Loucy (cell line): ENCODE measurements at regions not wholly inside any gene's neighbourhood (a gene's known extent, or its start where the extent isn't known, plus 50 kb on each side); places are given as distances from the start of the nearest gene placed in this dataset.

Experiments used
- H2AFZ ChIP-seq: fragments of 200-600 bp; sonication (generic); 2 replicates; pipeline ENCODE4 v1.6.0; 2016; ENCODE audit warnings: antibody characterized with exemption, mild to moderate bottlenecking, low read length, moderate library complexity
- H3F3A ChIP-seq: fragments of 200-600 bp; 2 replicates; pipeline ENCODE4 v1.6.0; 2016; ENCODE audit warnings: antibody characterized with exemption, low read depth, mild to moderate bottlenecking
- H3K27me3 ChIP-seq: fragments of 200-600 bp; sonication (generic); 2 replicates; pipeline ENCODE4 v1.6.1; 2014; ENCODE audit warnings: low read length, mild to moderate bottlenecking; ENCODE audit not compliant: insufficient read depth, poor library complexity, severe bottlenecking
- H3K36me3 ChIP-seq: fragments of 200-600 bp; sonication (generic); 2 replicates; pipeline ENCODE4 v1.6.1; 2016; ENCODE audit warnings: low read length; ENCODE audit not compliant: insufficient read depth
- H3K4me1 ChIP-seq: fragments of 200-600 bp; sonication (generic); 2 replicates; pipeline ENCODE4 v1.5.1; 2014; ENCODE audit warnings: low read length, mild to moderate bottlenecking; ENCODE audit not compliant: insufficient read depth, poor library complexity, severe bottlenecking
- H3K4me2 ChIP-seq: fragments of 200-600 bp; sonication (generic); 2 replicates; pipeline ENCODE4 v1.6.0; 2014; ENCODE audit warnings: antibody characterized with exemption, low read length, low read depth, mild to moderate bottlenecking; ENCODE audit not compliant: poor library complexity, severe bottlenecking
- H3K4me3 ChIP-seq: fragments of 200-600 bp; sonication (generic); 2 replicates; pipeline ENCODE4 v1.5.1; 2014; ENCODE audit warnings: low read length, mild to moderate bottlenecking, mixed read lengths; ENCODE audit not compliant: poor library complexity, severe bottlenecking
- H3K79me2 ChIP-seq: fragments of 200-600 bp; sonication (generic); 2 replicates; pipeline ENCODE4 v1.6.1; 2014; ENCODE audit warnings: low read length; ENCODE audit not compliant: insufficient read depth
- H3K9ac ChIP-seq: fragments of 200-600 bp; sonication (generic); 2 replicates; pipeline ENCODE4 v1.6.0; 2014; ENCODE audit warnings: mild to moderate bottlenecking, low read depth, low read length, moderate library complexity; ENCODE audit not compliant: poor library complexity, severe bottlenecking
- H3K9me2 ChIP-seq: fragments of 200-600 bp; sonication (generic); replicated peaks from 2 replicates; pipeline ENCODE4 v1.6.1; 2016; ENCODE audit warnings: low read depth, low read length, mixed read lengths
- H3K9me3 ChIP-seq: fragments of 200-600 bp; sonication (generic); 2 replicates; pipeline ENCODE4 v1.6.1; 2014; ENCODE audit warnings: mild to moderate bottlenecking, antibody characterized with exemption, low read length, low read depth; ENCODE audit not compliant: insufficient read depth
- H4K20me1 ChIP-seq: fragments of 200-600 bp; sonication (generic); 2 replicates; pipeline ENCODE4 v1.6.0; 2014; ENCODE audit warnings: antibody characterized with exemption, low read length, mild to moderate bottlenecking; ENCODE audit not compliant: insufficient read depth, poor library complexity, severe bottlenecking
- EZH2phosphoT487 ChIP-seq: fragments of 200-600 bp; IDR thresholded peaks from 2 replicates; pipeline ENCODE4 v1.6.1; 2018; ENCODE audit warnings: antibody characterized with exemption, mild to moderate bottlenecking, moderate library complexity, borderline replicate concordance
- TF ChIP-seq, protein P1 (sequence below): fragments of 200-600 bp; sonication (generic); conservative IDR thresholded peaks from 2 replicates; pipeline ENCODE4 v1.5.1; 2014; ENCODE audit warnings: mild to moderate bottlenecking, antibody characterized with exemption, low read length

GRCh38 chr12:28975564-28976340 is 173.3 kb upstream of the FAR2 start:
- no peak for TF ChIP-seq EZH2phosphoT487
- TF ChIP-seq, protein P1, sequence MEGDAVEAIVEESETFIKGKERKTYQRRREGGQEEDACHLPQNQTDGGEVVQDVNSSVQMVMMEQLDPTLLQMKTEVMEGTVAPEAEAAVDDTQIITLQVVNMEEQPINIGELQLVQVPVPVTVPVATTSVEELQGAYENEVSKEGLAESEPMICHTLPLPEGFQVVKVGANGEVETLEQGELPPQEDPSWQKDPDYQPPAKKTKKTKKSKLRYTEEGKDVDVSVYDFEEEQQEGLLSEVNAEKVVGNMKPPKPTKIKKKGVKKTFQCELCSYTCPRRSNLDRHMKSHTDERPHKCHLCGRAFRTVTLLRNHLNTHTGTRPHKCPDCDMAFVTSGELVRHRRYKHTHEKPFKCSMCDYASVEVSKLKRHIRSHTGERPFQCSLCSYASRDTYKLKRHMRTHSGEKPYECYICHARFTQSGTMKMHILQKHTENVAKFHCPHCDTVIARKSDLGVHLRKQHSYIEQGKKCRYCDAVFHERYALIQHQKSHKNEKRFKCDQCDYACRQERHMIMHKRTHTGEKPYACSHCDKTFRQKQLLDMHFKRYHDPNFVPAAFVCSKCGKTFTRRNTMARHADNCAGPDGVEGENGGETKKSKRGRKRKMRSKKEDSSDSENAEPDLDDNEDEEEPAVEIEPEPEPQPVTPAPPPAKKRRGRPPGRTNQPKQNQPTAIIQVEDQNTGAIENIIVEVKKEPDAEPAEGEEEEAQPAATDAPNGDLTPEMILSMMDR, result no peak
- Histone ChIP-seq H3F3A (no peaks in the 10 kb centered on the region), H3K9me3 (no peaks in the 10 kb centered on the region), H3K27me3 (no peaks in the 10 kb centered on the region), H3K9me2 (no peaks in the 10 kb centered on the region), H3K79me2 (no peaks in the 10 kb centered on the region), H3K9ac (no peak overlapping the region), H3K4me2 (no peak overlapping the region), H4K20me1 (no peaks in the 10 kb centered on the region), H3K4me3 (no peak overlapping the region), H2AFZ (no peak overlapping the region), H3K36me3 (no peaks in the 10 kb centered on the region), H3K4me1 (no peaks in the 10 kb centered on the region)

GRCh38 chr12:28980436-28980835 is 168.6 kb upstream of the FAR2 start:
- Histone ChIP-seq H3K4me3 (no peak overlapping the region), H3K79me2 (no peaks in the 10 kb centered on the region), H3K9ac (no peak overlapping the region), H4K20me1 (no peaks in the 10 kb centered on the region), H3K9me2 (no peaks in the 10 kb centered on the region), H3K4me1 (no peaks in the 10 kb centered on the region), H3K4me2 (no peak overlapping the region), H3F3A (no peaks in the 10 kb centered on the region), H3K36me3 (no peaks in the 10 kb centered on the region), H3K9me3 (no peaks in the 10 kb centered on the region), H2AFZ (no peak overlapping the region), H3K27me3 (no peaks in the 10 kb centered on the region)
- TF ChIP-seq, protein P1, result no peak
- no peak for TF ChIP-seq EZH2phosphoT487

DNA sequence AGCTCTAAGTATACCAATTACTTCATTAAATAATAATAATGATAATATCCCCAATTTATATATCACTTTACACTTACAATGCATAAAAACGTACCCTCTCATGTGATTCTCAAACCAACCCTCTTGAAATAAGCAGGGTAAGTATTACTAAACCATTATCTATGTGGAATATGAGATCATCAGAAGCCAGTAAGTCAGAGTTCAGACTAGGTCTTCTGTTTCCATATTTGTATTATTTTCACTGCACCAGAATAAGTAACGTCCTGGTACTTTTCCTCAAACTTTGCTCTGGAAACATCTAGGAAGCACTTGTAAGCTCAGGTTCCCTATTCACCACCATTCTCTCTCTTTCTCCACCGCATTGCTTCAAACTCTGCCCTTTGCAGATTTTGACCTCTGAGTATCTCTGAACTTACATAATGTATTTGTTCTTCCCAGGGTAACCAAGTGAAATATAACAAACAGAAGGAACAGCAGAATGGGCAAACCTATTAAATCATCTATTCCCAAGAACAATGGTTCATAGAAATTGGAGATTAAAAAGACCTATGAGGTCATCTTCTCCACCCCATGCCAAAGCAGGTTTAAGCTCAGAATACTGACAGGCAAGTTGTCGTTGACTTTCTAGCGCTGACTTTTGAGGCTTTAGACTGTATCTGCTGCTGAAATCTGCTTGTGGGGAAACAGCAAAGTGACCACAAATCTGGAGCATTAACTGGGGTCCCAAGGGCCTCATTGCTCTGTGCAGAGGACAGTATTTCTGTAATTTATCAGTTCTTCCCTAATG is 161.3 kb upstream of the FAR2 start:
- Histone ChIP-seq H3K9ac (no peak overlapping the region), H3K79me2 (no peaks in the 10 kb centered on the region), H3F3A (no peaks in the 10 kb centered on the region), H4K20me1 (no peaks in the 10 kb centered on the region), H3K4me2 (no peak overlapping the region), H3K9me2 (no peaks in the 10 kb centered on the region), H3K9me3 (no peaks in the 10 kb centered on the region), H3K4me1 (peaks cover 3% of the 10 kb centered on the region), H3K36me3 (no peaks in the 10 kb centered on the region), H2AFZ (no peak overlapping the region), H3K27me3 (no peaks in the 10 kb centered on the region), H3K4me3 (no peak overlapping the region)
- TF ChIP-seq, protein P1, result no peak
- no peak for TF ChIP-seq EZH2phosphoT487
